ENCODE measurements at regions not wholly inside any gene's neighbourhood (a gene's known extent, or its start where the extent isn't known, plus 50 kb on each side); places are given as distances from the start of the nearest gene placed in this dataset.

DNA sequence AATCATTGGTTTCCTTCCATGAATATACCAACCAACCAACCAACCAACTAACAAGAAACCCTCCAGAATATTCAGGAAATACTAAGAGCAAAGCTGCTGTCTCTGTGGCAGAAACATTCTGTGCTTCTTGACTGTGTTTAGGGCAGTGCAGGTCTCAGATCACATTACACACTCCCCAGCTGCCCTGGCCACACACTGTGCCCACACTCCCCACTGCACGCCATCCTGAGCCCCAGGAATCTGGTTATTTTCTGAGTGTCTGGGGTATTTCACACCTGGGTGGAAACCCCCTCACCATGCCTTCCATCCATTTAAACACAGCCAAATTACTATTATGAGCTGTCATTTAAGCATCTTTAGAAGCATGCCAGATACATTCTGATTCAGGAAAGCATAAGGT is 183.7 kb upstream of the ANK3 start:
- DNase-seq = no peak
- Histone ChIP-seq H3K9me3 (no peaks in the 10 kb centered on the region), H3K36me3 (no peaks in the 10 kb centered on the region), H3K4me1 (peaks cover 0 to 29% (median 2%) of the 10 kb centered on the region in 12 donors), H3K27me3 (no peaks in the 10 kb centered on the region), H3K27ac (peak overlapping the region in 9 of 12 donors; percentile 28 to 67 (median 55)), H3K4me3 (peak overlapping the region in 9 of 12 donors; percentile 37 to 62 (median 54))
- ATAC-seq = peak; percentile 51 to 69 (median 66)
- intact Hi-C loops (cut with DNase I) = no loop called here
- TF ChIP-seq POLR2A (IDR thresholded peaks at IDR 0.05) = no peak
- TF ChIP-seq, protein P1, sequence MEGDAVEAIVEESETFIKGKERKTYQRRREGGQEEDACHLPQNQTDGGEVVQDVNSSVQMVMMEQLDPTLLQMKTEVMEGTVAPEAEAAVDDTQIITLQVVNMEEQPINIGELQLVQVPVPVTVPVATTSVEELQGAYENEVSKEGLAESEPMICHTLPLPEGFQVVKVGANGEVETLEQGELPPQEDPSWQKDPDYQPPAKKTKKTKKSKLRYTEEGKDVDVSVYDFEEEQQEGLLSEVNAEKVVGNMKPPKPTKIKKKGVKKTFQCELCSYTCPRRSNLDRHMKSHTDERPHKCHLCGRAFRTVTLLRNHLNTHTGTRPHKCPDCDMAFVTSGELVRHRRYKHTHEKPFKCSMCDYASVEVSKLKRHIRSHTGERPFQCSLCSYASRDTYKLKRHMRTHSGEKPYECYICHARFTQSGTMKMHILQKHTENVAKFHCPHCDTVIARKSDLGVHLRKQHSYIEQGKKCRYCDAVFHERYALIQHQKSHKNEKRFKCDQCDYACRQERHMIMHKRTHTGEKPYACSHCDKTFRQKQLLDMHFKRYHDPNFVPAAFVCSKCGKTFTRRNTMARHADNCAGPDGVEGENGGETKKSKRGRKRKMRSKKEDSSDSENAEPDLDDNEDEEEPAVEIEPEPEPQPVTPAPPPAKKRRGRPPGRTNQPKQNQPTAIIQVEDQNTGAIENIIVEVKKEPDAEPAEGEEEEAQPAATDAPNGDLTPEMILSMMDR (IDR thresholded peaks at IDR 0.05) = no peak
- WGBS, 4 donors = 50 to 71% (median 60%) methylated on average over 1 of the region's 1 CpG

DNA sequence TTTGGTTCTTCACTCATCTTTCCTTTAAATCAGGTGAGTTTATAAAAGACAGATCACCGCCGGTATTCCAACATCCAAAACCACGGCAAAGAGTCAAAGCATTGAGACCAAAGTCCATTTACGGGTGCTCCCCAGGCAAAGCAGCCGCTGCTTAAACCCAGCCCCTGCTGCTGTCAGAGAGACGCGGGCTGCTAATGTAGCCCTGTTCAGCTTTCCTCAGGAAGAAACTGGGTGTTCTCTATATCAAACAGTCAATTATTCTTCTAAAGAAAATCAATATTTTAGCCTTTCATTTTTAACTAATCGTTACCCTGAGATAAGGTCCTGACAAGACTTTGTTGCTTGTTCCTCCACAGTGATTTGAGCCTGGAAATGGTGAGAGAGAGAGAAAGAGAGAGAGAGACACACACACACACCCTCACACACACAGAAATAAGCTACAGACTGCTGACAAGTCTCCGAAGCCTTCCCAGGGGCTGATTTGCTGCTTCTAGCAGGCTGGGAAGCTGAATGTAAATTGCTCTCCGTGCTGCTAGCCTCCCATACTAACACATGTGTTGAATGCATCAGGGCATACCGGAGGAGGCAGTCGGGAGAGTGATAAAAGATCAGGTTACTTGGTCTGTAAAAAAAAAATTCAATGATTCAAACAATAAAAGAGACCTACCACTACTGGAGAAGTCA is 183.0 kb upstream of the ANK3 start:
- ATAC-seq (peak; percentile 73 to 84 (median 80)), DNase-seq (peak in 3 of 5 donors; percentile 16 to 47 (median 46))
- Histone ChIP-seq H3K27ac (peak overlapping the region in 10 of 12 donors; percentile 36 to 67 (median 54)), H3K36me3 (no peaks in the 10 kb centered on the region), H3K4me1 (peaks cover 0 to 29% (median 2%) of the 10 kb centered on the region in 12 donors), H3K9me3 (peaks cover 0 to 3% (median 0%) of the 10 kb centered on the region in 12 donors), H3K27me3 (no peaks in the 10 kb centered on the region), H3K4me3 (peak overlapping the region; percentile 14 to 62 (median 51))
- 1 to 3% (median 2%) methylated on average over 12 of the region's 12 CpGs for WGBS, 4 donors
- intact Hi-C loops (cut with DNase I) = no loop called here
- TF ChIP-seq, protein P1 (IDR thresholded peaks at IDR 0.05) = no peak
- no peak for TF ChIP-seq POLR2A (IDR thresholded peaks at IDR 0.05)

DNA sequence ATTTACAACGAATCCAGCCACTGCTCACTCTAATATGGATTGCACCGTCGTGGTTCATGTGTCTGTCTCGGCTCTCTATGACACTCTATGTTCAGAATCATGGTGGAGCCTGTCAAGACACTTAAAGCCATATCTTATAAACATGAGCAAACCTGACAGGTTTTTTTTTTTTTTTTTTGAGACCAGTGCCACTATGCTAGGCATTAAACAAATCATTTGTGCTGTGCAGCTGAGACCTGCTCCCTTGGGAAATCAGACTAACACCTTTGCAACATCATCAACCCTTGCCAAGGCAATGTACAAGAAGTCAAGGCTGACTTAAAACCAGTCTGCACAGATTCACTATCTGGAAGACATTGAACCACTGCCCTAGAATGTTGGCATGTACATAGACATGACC is 181.2 kb upstream of the ANK3 start:
- intact Hi-C loops (cut with DNase I) = no loop called here
- 43 to 58% (median 50%) methylated on average over 4 of the region's 4 CpGs for WGBS, 4 donors

DNA sequence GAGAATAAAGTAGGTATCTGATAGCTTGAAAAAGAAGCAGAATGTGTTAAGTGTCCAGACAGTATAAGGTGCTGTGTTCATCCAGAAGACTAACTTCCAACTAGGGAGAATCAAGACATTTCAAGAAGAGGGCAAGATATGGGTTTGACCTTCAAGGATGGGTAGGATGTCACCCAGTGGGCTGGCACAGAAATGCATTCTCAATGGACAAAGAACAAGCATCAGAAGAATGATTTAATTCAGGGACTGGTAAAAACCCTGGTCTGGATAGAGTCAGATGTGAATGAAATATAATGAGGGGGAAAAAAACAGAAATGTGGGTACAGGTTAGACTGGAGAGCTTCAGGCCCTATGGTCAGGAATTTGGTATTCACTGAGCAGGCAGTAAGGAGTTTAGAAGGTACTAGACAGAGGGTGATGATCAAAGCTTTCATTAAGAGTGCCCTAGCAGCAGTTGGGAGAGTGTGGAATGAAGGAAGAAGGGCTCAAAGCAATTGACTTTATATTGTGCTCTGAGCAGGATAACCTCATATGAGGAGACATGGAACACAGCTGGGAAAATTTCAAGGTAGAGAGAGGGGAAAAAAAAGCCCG is 180.7 kb upstream of the ANK3 start:
- peaks cover 0 to 14% (median 0%) of the 10 kb centered on the region in 12 donors for H3K9me3 ChIP-seq
- intact Hi-C loops (cut with DNase I) = no loop called here
- H3K27ac ChIP-seq = no peak overlapping the region
- DNase-seq (no peak), ATAC-seq (peak in 1 of 4 donors; percentile 10)
- WGBS, 4 donors = 53 to 69% (median 61%) methylated on average over 1 of the region's 1 CpG
- no peaks in the 10 kb centered on the region for H3K27me3 ChIP-seq
- H3K4me1 ChIP-seq = peaks cover 0 to 22% (median 0%) of the 10 kb centered on the region in 12 donors
- TF ChIP-seq, protein P1 (IDR thresholded peaks at IDR 0.05) = no peak
- TF ChIP-seq POLR2A (IDR thresholded peaks at IDR 0.05) = no peak
- H3K4me3 ChIP-seq = peak overlapping the region in 1 of 12 donors; percentile 62
- no peaks in the 10 kb centered on the region for H3K36me3 ChIP-seq

More for the DNA sequence above, 181.2 kb upstream of the ANK3 start:
- H3K36me3 ChIP-seq = no peaks in the 10 kb centered on the region
- H3K27me3 ChIP-seq = no peaks in the 10 kb centered on the region
- TF ChIP-seq, protein P1 (IDR thresholded peaks at IDR 0.05) = no peak
- TF ChIP-seq POLR2A (IDR thresholded peaks at IDR 0.05) = no peak
- H3K27ac ChIP-seq = no peak overlapping the region
- peak overlapping the region in 7 of 12 donors; percentile 37 to 62 (median 54) for H3K4me3 ChIP-seq
- peaks cover 0 to 14% (median 0%) of the 10 kb centered on the region in 12 donors for H3K9me3 ChIP-seq
- DNase-seq = no peak
- no peak for ATAC-seq
- H3K4me1 ChIP-seq = peaks cover 0 to 22% (median 0%) of the 10 kb centered on the region in 12 donors

Measured in heart left ventricle (tissue), 16 donors.